Colonic mucosa (tissue), 4 donors: ENCODE measurements at regions not wholly inside any gene's neighbourhood (a gene's known extent, or its start where the extent isn't known, plus 50 kb on each side); places are given as distances from the start of the nearest gene placed in this dataset.

Experiments
- DNase-seq: peaks from one replicate; pipeline ENCODE4 v3.0.0-alpha.2; 2020
- H3K27ac ChIP-seq: fragments of 200-600 bp; one replicate; pipeline ENCODE4 v1.8.0; 2021
- H3K27me3 ChIP-seq: fragments of 200-600 bp; one replicate; pipeline ENCODE4 v1.8.0; 2021
- H3K36me3 ChIP-seq: fragments of 200-600 bp; one replicate; pipeline ENCODE4 v1.8.0; 2021
- H3K4me1 ChIP-seq: fragments of 200-600 bp; one replicate; pipeline ENCODE4 v1.8.0; 2021; ENCODE audit warnings: mild to moderate bottlenecking
- H3K4me3 ChIP-seq: fragments of 200-600 bp; one replicate; pipeline ENCODE4 v1.8.0; 2021
- H3K9ac ChIP-seq, 2 donors: one replicate each; pipeline ENCODE4 v1.7.0; 2013; ENCODE audit warnings: control low read depth in 2 of 2, low read depth in 2 of 2, low read length in 2 of 2
- H3K9me3 ChIP-seq: fragments of 200-600 bp; one replicate; pipeline ENCODE4 v1.8.0; 2021
- CTCF ChIP-seq: fragments of 200-600 bp; IDR thresholded peaks from one replicate; pipeline ENCODE4 v1.8.0; 2022; ENCODE audit warnings: antibody characterized with exemption, mild to moderate bottlenecking
- intact Hi-C: fragments of 100-400 bp; cut with DNase I; formaldehyde crosslinking; loops from one replicate; pipeline ENCODE4 v1.14.1; 2022
- donor health status: healthy.
- donor health status: DM: no; HTN: no; CAD: no.
- donor health status: DM: no; HTN: no; CAD: no.

GRCh38 chr7:45365341-45365740 lies 207.8 kb downstream of the RAMP3 start:
- intact Hi-C loops = no loop called here
- Histone ChIP-seq H3K4me1 (no peaks in the 10 kb centered on the region), H3K27ac (no peak overlapping the region), H3K4me3 (no peak overlapping the region), H3K27me3 (no peaks in the 10 kb centered on the region), H3K9ac (no peak overlapping the region), H3K9me3 (no peaks in the 10 kb centered on the region), H3K36me3 (no peaks in the 10 kb centered on the region)
- TF ChIP-seq CTCF = no peak
- no peak for DNase-seq

GRCh38 chr7:45366475-45366874 lies 207.7 kb upstream of the ADCY1 start:
- DNase-seq = no peak
- H3K9ac ChIP-seq = no peak overlapping the region
- no peaks in the 10 kb centered on the region for H3K27me3 ChIP-seq
- no peaks in the 10 kb centered on the region for H3K36me3 ChIP-seq
- H3K4me1 ChIP-seq = no peaks in the 10 kb centered on the region
- intact Hi-C loops = no loop called here
- H3K27ac ChIP-seq = no peak overlapping the region
- no peaks in the 10 kb centered on the region for H3K9me3 ChIP-seq
- no peak overlapping the region for H3K4me3 ChIP-seq
- no peak for TF ChIP-seq CTCF

GRCh38 chr7:45367026-45367425 lies 207.1 kb upstream of the ADCY1 start:
- H3K9me3 ChIP-seq = no peaks in the 10 kb centered on the region
- no peak overlapping the region for H3K4me3 ChIP-seq
- H3K27ac ChIP-seq = no peak overlapping the region
- TF ChIP-seq CTCF = no peak
- H3K4me1 ChIP-seq = no peaks in the 10 kb centered on the region
- no peak for DNase-seq
- no peak overlapping the region for H3K9ac ChIP-seq
- no peaks in the 10 kb centered on the region for H3K27me3 ChIP-seq
- H3K36me3 ChIP-seq = no peaks in the 10 kb centered on the region
- intact Hi-C loops = no loop called here

GRCh38 chr7:45368129-45368807 lies 205.9 kb upstream of the ADCY1 start:
- no peak overlapping the region for H3K27ac ChIP-seq
- no peak for TF ChIP-seq CTCF
- intact Hi-C loops = no loop called here
- no peak overlapping the region for H3K4me3 ChIP-seq
- no peaks in the 10 kb centered on the region for H3K36me3 ChIP-seq
- H3K4me1 ChIP-seq = no peaks in the 10 kb centered on the region
- H3K9ac ChIP-seq = no peak overlapping the region
- no peaks in the 10 kb centered on the region for H3K27me3 ChIP-seq
- no peaks in the 10 kb centered on the region for H3K9me3 ChIP-seq
- no peak for DNase-seq

DNA sequence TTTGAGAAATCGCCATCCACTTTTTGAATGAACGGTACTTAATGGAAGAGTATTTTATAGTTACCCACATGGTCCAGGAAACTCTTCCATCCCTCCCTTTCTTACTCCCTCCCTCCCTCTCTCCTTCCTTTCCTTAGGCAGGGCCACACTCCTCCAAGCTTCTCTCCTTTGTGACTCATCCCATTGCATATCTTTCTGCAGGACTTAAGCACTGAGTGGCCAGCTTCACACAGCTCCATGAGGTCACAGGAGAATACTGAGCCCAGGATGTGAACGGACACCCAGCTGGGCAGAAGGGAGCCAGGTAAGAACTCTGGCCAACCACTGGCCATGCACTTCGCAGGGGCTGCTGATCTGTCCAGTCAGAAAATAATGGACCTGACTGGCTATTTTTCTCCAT lies 189.7 kb upstream of the ADCY1 start:
- no peak for DNase-seq
- intact Hi-C loops = no loop called here
- no peaks in the 10 kb centered on the region for H3K36me3 ChIP-seq
- no peak overlapping the region for H3K9ac ChIP-seq
- H3K4me1 ChIP-seq = no peaks in the 10 kb centered on the region
- no peaks in the 10 kb centered on the region for H3K9me3 ChIP-seq
- TF ChIP-seq CTCF = no peak
- H3K4me3 ChIP-seq = no peak overlapping the region
- H3K27me3 ChIP-seq = no peaks in the 10 kb centered on the region
- no peak overlapping the region for H3K27ac ChIP-seq
